Keratinocyte (primary cell): ENCODE measurements at regions not wholly inside any gene's neighbourhood (a gene's known extent, or its start where the extent isn't known, plus 50 kb on each side); places are given as distances from the start of the nearest gene placed in this dataset.

Experiments used
- DNase-seq: peaks from one replicate; pipeline ENCODE4 v3.0.0-alpha.2; 2011; ENCODE audit warnings: low read depth, missing footprints, low spot score
- FAIRE-seq: peaks from 2 replicates; lab custom pipeline; 2011; peaks lifted over from hg19 to GRCh38; lab: Jason Lieb, UNC
- H2AFZ ChIP-seq: 2 replicates; pipeline ENCODE4 v1.6.0; 2012; ENCODE audit warnings: low read length, control low read depth, inconsistent platforms; ENCODE audit not compliant: control insufficient read depth
- H3K27ac ChIP-seq: 2 replicates; pipeline ENCODE4 v1.5.1; 2011; ENCODE audit warnings: low read length; ENCODE audit not compliant: control insufficient read depth, insufficient read depth
- H3K27me3 ChIP-seq: 3 replicates; pipeline ENCODE4 v1.6.0; 2011; ENCODE audit warnings: low read length; ENCODE audit not compliant: control insufficient read depth, insufficient read depth; ENCODE audit errors: extremely low read depth
- H3K36me3 ChIP-seq, 2 experiments: 2 replicates in 1 of 2; 3 replicates in 1 of 2; pipeline ENCODE4 v1.5.1; 2011; ENCODE audit warnings: low read length in 2 of 2, mild to moderate bottlenecking in 1 of 2; ENCODE audit not compliant: control insufficient read depth in 2 of 2, insufficient read depth in 2 of 2; ENCODE audit errors: extremely low read depth in 1 of 2
- H3K4me1 ChIP-seq: 3 replicates; pipeline ENCODE4 v1.5.1; 2011; ENCODE audit warnings: low read length; ENCODE audit not compliant: control insufficient read depth, insufficient read depth; ENCODE audit errors: extremely low read depth
- H3K4me2 ChIP-seq: 3 replicates; pipeline ENCODE4 v1.6.0; 2011; ENCODE audit warnings: low read depth, low read length; ENCODE audit not compliant: control insufficient read depth, insufficient read depth; ENCODE audit errors: extremely low read depth
- H3K4me3 ChIP-seq, 3 experiments: fragments of 200-600 bp in 1 of 3; sonication (generic) in 1 of 3; 2 replicates in 2 of 3; 3 replicates in 1 of 3; pipeline ENCODE4 v1.5.1; 2011 to 2016; ENCODE audit warnings: low read length in 3 of 3, mild to moderate bottlenecking in 3 of 3, control low read depth in 2 of 3, inconsistent platforms in 1 of 3, low read depth in 1 of 3, mixed read lengths in 1 of 3, mixed run types in 1 of 3, moderate library complexity in 1 of 3; ENCODE audit not compliant: control insufficient read depth in 2 of 3, insufficient read depth in 2 of 3; ENCODE audit errors: extremely low read depth in 1 of 3
- H3K79me2 ChIP-seq: 2 replicates; pipeline ENCODE4 v1.6.0; 2012; ENCODE audit warnings: low read length; ENCODE audit not compliant: control insufficient read depth, insufficient read depth
- H3K9ac ChIP-seq: 3 replicates; pipeline ENCODE4 v1.6.0; 2011; ENCODE audit warnings: low read length; ENCODE audit not compliant: control insufficient read depth, insufficient read depth; ENCODE audit errors: extremely low read depth
- H3K9me1 ChIP-seq: 3 replicates; pipeline ENCODE4 v1.6.0; 2011; ENCODE audit warnings: low read length; ENCODE audit not compliant: control insufficient read depth, insufficient read depth; ENCODE audit errors: extremely low read depth
- H3K9me3 ChIP-seq: 2 replicates; pipeline ENCODE4 v1.5.1; 2012; ENCODE audit warnings: low read depth, low read length; ENCODE audit not compliant: control insufficient read depth
- H4K20me1 ChIP-seq: 3 replicates; pipeline ENCODE4 v1.6.0; 2011; ENCODE audit warnings: low read length; ENCODE audit not compliant: control insufficient read depth, insufficient read depth; ENCODE audit errors: extremely low read depth
- CTCF ChIP-seq, 3 experiments: IDR thresholded peaks in 1 of 3; conservative IDR thresholded peaks in 1 of 3; optimal IDR thresholded peaks in 1 of 3; 2 replicates in 2 of 3; 3 replicates in 1 of 3; pipeline versions ENCODE3 to v1.5.1; 2011; ENCODE audit warnings: low read length in 3 of 3, mild to moderate bottlenecking in 3 of 3, moderate library complexity in 2 of 3, control low read depth in 1 of 3, inconsistent platforms in 1 of 3; ENCODE audit not compliant: insufficient read depth in 2 of 3; ENCODE audit errors: extremely low read depth in 1 of 3
- EZH2 ChIP-seq: IDR thresholded peaks from one replicate; pipeline ENCODE4 v1.6.1; 2012; ENCODE audit warnings: inconsistent platforms, mild to moderate bottlenecking, low read length, moderate library complexity
- dilution Hi-C: fragments of 300-500 bp; cut with MboI; formaldehyde crosslinking; loops from one replicate; pipeline ENCODE4 v1.7.0; 2020; ENCODE audit warnings: low sequenced_read_pairs; ENCODE audit not compliant: extremely low pct_ligation_motif_present

- TF ChIP-seq EZH2 (no peak), CTCF (optimal IDR thresholded peaks at IDR 0.05 in 1 of 3, IDR thresholded peaks at IDR 0.05 in 1 of 3, conservative IDR thresholded peaks at IDR 0.05 in 1 of 3; ENCODE audit: extremely low read depth in 1 of 3, insufficient read depth in 2 of 3, low read length in 3 of 3) (no peak)
- H3K9ac ChIP-seq, result no peak overlapping the region
- peak overlapping the region; percentile 4 for H3K4me2 ChIP-seq
- peaks cover 7% of the 10 kb centered on the region for H3K4me1 ChIP-seq
- H3K4me3 ChIP-seq, result no peak overlapping the region
- DNase-seq (no peak), FAIRE-seq (no peak)
- H3K27me3 ChIP-seq, result no peaks in the 10 kb centered on the region
- no peak overlapping the region for H2AFZ ChIP-seq
- dilution Hi-C loops, result no loop called here
- no peak overlapping the region for H3K27ac ChIP-seq
- no peaks in the 10 kb centered on the region for H3K79me2 ChIP-seq
- H3K9me3 ChIP-seq, result no peaks in the 10 kb centered on the region
- no peaks in the 10 kb centered on the region for H4K20me1 ChIP-seq
- H3K36me3 ChIP-seq, result no peaks in the 10 kb centered on the region
- no peaks in the 10 kb centered on the region for H3K9me1 ChIP-seq
These were observed 124.8 kb upstream of the EOLA2 start for GRCh38 chrX:150063138-150063518.

GRCh38 chrX:150063674-150064073 is 125.4 kb upstream of the EOLA2 start:
- dilution Hi-C loops, result no loop called here
- Histone ChIP-seq H3K4me1 (peaks cover 7% of the 10 kb centered on the region), H3K9ac (no peak overlapping the region), H3K27me3 (no peaks in the 10 kb centered on the region), H3K9me1 (no peaks in the 10 kb centered on the region), H4K20me1 (no peaks in the 10 kb centered on the region), H3K4me3 (no peak overlapping the region), H3K27ac (no peak overlapping the region), H2AFZ (no peak overlapping the region), H3K36me3 (no peaks in the 10 kb centered on the region), H3K79me2 (no peaks in the 10 kb centered on the region), H3K4me2 (no peak overlapping the region), H3K9me3 (no peaks in the 10 kb centered on the region)
- TF ChIP-seq EZH2 (no peak), CTCF (optimal IDR thresholded peaks at IDR 0.05 in 1 of 3, IDR thresholded peaks at IDR 0.05 in 1 of 3, conservative IDR thresholded peaks at IDR 0.05 in 1 of 3; ENCODE audit: extremely low read depth in 1 of 3, insufficient read depth in 2 of 3, low read length in 3 of 3) (no peak)
- no peak for FAIRE-seq
- no peak for DNase-seq
